Lower leg skin (tissue), 3 donors: ENCODE measurements at regions not wholly inside any gene's neighbourhood (a gene's known extent, or its start where the extent isn't known, plus 50 kb on each side); places are given as distances from the start of the nearest gene placed in this dataset.

ENCODE experiments used
- POLR2A ChIP-seq, 2 donors: fragments of 450-650 bp; IDR thresholded peaks; one replicate each; pipeline ENCODE4 v1.6.1; 2016 to 2017; ENCODE audit warnings: antibody characterized with exemption in 2 of 2, mild to moderate bottlenecking in 1 of 2, moderate library complexity in 1 of 2
- TF ChIP-seq, protein P1 (sequence below), 3 donors: fragments of 450-650 bp; IDR thresholded peaks; one replicate each; pipeline ENCODE4 v1.5.1; 2016; ENCODE audit warnings: antibody characterized with exemption in 3 of 3, mild to moderate bottlenecking in 3 of 3, moderate library complexity in 2 of 3

- no peak for TF ChIP-seq POLR2A (IDR thresholded peaks at IDR 0.05)
- TF ChIP-seq, protein P1, sequence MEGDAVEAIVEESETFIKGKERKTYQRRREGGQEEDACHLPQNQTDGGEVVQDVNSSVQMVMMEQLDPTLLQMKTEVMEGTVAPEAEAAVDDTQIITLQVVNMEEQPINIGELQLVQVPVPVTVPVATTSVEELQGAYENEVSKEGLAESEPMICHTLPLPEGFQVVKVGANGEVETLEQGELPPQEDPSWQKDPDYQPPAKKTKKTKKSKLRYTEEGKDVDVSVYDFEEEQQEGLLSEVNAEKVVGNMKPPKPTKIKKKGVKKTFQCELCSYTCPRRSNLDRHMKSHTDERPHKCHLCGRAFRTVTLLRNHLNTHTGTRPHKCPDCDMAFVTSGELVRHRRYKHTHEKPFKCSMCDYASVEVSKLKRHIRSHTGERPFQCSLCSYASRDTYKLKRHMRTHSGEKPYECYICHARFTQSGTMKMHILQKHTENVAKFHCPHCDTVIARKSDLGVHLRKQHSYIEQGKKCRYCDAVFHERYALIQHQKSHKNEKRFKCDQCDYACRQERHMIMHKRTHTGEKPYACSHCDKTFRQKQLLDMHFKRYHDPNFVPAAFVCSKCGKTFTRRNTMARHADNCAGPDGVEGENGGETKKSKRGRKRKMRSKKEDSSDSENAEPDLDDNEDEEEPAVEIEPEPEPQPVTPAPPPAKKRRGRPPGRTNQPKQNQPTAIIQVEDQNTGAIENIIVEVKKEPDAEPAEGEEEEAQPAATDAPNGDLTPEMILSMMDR (IDR thresholded peaks at IDR 0.05), result no peak
Measured at GRCh38 chr1:58363585-58363984, 182.9 kb downstream of the OMA1 start.
